Adipose tissue (tissue), 3 donors: ENCODE measurements at regions not wholly inside any gene's neighbourhood (a gene's known extent, or its start where the extent isn't known, plus 50 kb on each side); places are given as distances from the start of the nearest gene placed in this dataset.

Experiments
- H3K27ac ChIP-seq: one replicate; pipeline ENCODE4 v1.5.1; 2013; ENCODE audit warnings: low read depth, low read length
- WGBS, 3 donors: extraction: QIAGEN DNeasy Blood & Tissue Kit; methylation state at CpG; one replicate each; pipeline ENCODE4 v1.1.7; 2013; 5-methylcytosine and 5-hydroxymethylcytosine counted together
- donor health status: healthy with polysubstance abuse.
- donor health status: Bipolar disorder and iron deficiency.
- donor health status: healthy.

GRCh38 chr3:29033511-29033910 is 247.4 kb upstream of the RBMS3 start:
- H3K27ac ChIP-seq: no peak overlapping the region
- WGBS, 3 donors: 80 to 93% (median 89%) methylated on average over 3 of the region's 3 CpGs

- no peak overlapping the region for H3K27ac ChIP-seq
- 62 to 80% (median 66%) methylated on average over 2 of the region's 2 CpGs for WGBS, 3 donors
Measured at GRCh38 chr3:29050155-29050554, 230.7 kb upstream of the RBMS3 start.

- H3K27ac ChIP-seq: no peak overlapping the region
Measured at GRCh38 chr3:29057326-29057725, 223.5 kb upstream of the RBMS3 start.

- WGBS, 3 donors: 56 to 73% (median 66%) methylated on average over 1 of the region's 1 CpG
Measured at GRCh38 chr3:29064085-29064484, 216.8 kb upstream of the RBMS3 start.

GRCh38 chr3:29065211-29065785 is 215.6 kb upstream of the RBMS3 start:
- no peak overlapping the region for H3K27ac ChIP-seq
- 14 to 53% (median 52%) methylated on average over 2 of the region's 2 CpGs for WGBS, 3 donors

More at GRCh38 chr3:29064085-29064484, 216.8 kb upstream of the RBMS3 start:
- H3K27ac ChIP-seq: no peak overlapping the region

GRCh38 chr3:29067007-29067406 is 213.9 kb upstream of the RBMS3 start:
- no peak overlapping the region for H3K27ac ChIP-seq
- WGBS, 3 donors: 87 to 93% (median 93%) methylated on average over 4 of the region's 4 CpGs

- H3K27ac ChIP-seq: no peak overlapping the region
- WGBS, 3 donors: 69 to 80% (median 80%) methylated on average over 3 of the region's 3 CpGs
Measured at GRCh38 chr3:29070959-29071634, 209.8 kb upstream of the RBMS3 start.

- no peak overlapping the region for H3K27ac ChIP-seq
- 55 to 82% (median 75%) methylated on average over 1 of the region's 1 CpG for whole genome bisulfite sequencing, 3 donors
Measured at GRCh38 chr3:29072611-29073010, 208.3 kb upstream of the RBMS3 start.

- no peak overlapping the region for H3K27ac ChIP-seq
- WGBS, 3 donors: 60 to 86% (median 82%) methylated on average over 2 of the region's 2 CpGs
Measured at GRCh38 chr3:29077356-29077755, 203.5 kb upstream of the RBMS3 start.

- H3K27ac ChIP-seq: no peak overlapping the region
Measured at GRCh38 chr3:29079358-29079757, 201.5 kb upstream of the RBMS3 start.

- no peak overlapping the region for H3K27ac ChIP-seq
Measured at GRCh38 chr3:29080967-29081366, 199.9 kb upstream of the RBMS3 start.

GRCh38 chr3:29083081-29083480 is 197.8 kb upstream of the RBMS3 start:
- no peak overlapping the region for H3K27ac ChIP-seq

GRCh38 chr3:29083676-29084075 is 197.2 kb upstream of the RBMS3 start:
- WGBS, 3 donors: 47 to 56% (median 53%) methylated on average over 1 of the region's 1 CpG
- no peak overlapping the region for H3K27ac ChIP-seq

More at GRCh38 chr3:29083081-29083480, 197.8 kb upstream of the RBMS3 start:
- 34 to 87% (median 81%) methylated on average over 2 of the region's 2 CpGs for WGBS, 3 donors

- H3K27ac ChIP-seq: no peak overlapping the region
- 92 to 96% (median 94%) methylated on average over 3 of the region's 3 CpGs for WGBS, 3 donors
Measured at GRCh38 chr3:29088579-29088978, 192.3 kb upstream of the RBMS3 start.

GRCh38 chr3:29090912-29091597 is 189.8 kb upstream of the RBMS3 start:
- H3K27ac ChIP-seq: no peak overlapping the region
- 73 to 86% (median 81%) methylated on average over 4 of the region's 4 CpGs for WGBS, 3 donors

- H3K27ac ChIP-seq: no peak overlapping the region
- WGBS, 3 donors: 52 to 65% (median 59%) methylated on average over 2 of the region's 2 CpGs
Measured at GRCh38 chr3:29091599-29092189, 189.2 kb upstream of the RBMS3 start.

GRCh38 chr3:29092348-29092747 is 188.5 kb upstream of the RBMS3 start:
- 41 to 68% (median 53%) methylated on average over 3 of the region's 3 CpGs for WGBS, 3 donors
- H3K27ac ChIP-seq: no peak overlapping the region

- H3K27ac ChIP-seq: no peak overlapping the region
- WGBS, 3 donors: 60 to 73% (median 67%) methylated on average over 3 of the region's 3 CpGs
Measured at GRCh38 chr3:29099296-29099695, 181.6 kb upstream of the RBMS3 start.

- WGBS, 3 donors: 83 to 91% (median 85%) methylated on average over 1 of the region's 1 CpG
- no peak overlapping the region for H3K27ac ChIP-seq
Measured at GRCh38 chr3:29099775-29100174, 181.1 kb upstream of the RBMS3 start.
